ENCODE measurements at regions not wholly inside any gene's neighbourhood (a gene's known extent, or its start where the extent isn't known, plus 50 kb on each side); places are given as distances from the start of the nearest gene placed in this dataset.

- no peak overlapping the region for H3K27ac ChIP-seq
- TF ChIP-seq, protein P1, sequence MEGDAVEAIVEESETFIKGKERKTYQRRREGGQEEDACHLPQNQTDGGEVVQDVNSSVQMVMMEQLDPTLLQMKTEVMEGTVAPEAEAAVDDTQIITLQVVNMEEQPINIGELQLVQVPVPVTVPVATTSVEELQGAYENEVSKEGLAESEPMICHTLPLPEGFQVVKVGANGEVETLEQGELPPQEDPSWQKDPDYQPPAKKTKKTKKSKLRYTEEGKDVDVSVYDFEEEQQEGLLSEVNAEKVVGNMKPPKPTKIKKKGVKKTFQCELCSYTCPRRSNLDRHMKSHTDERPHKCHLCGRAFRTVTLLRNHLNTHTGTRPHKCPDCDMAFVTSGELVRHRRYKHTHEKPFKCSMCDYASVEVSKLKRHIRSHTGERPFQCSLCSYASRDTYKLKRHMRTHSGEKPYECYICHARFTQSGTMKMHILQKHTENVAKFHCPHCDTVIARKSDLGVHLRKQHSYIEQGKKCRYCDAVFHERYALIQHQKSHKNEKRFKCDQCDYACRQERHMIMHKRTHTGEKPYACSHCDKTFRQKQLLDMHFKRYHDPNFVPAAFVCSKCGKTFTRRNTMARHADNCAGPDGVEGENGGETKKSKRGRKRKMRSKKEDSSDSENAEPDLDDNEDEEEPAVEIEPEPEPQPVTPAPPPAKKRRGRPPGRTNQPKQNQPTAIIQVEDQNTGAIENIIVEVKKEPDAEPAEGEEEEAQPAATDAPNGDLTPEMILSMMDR (IDR thresholded peaks at IDR 0.05), result no peak
- no peak for TF ChIP-seq ZFX (IDR thresholded peaks at IDR 0.05; ENCODE audit: borderline replicate concordance)
Measured at GRCh38 chr6:144335311-144335861, 50.3 kb downstream of the UTRN start.

- H3K27ac ChIP-seq, result no peak overlapping the region
- TF ChIP-seq, protein P1 (IDR thresholded peaks at IDR 0.05), result no peak
- no peak for TF ChIP-seq ZFX (IDR thresholded peaks at IDR 0.05; ENCODE audit: borderline replicate concordance)
Measured at GRCh38 chr6:144335914-144336313, 50.8 kb downstream of the UTRN start.

- H3K27ac ChIP-seq, result no peak overlapping the region
- no peak for TF ChIP-seq ZFX (IDR thresholded peaks at IDR 0.05; ENCODE audit: borderline replicate concordance)
Measured at GRCh38 chr6:144336900-144337299, 51.8 kb downstream of the UTRN start.

- TF ChIP-seq, protein P1 (IDR thresholded peaks at IDR 0.05), result no peak
- TF ChIP-seq ZFX (IDR thresholded peaks at IDR 0.05; ENCODE audit: borderline replicate concordance), result no peak
- H3K27ac ChIP-seq, result no peak overlapping the region
Measured at GRCh38 chr6:144338474-144338873, 53.3 kb downstream of the UTRN start.

- TF ChIP-seq ZFX (IDR thresholded peaks at IDR 0.05; ENCODE audit: borderline replicate concordance), result no peak
- TF ChIP-seq, protein P1 (IDR thresholded peaks at IDR 0.05), result no peak
- H3K27ac ChIP-seq, result no peak overlapping the region
Measured at GRCh38 chr6:144338951-144339700, 54.0 kb downstream of the UTRN start.

DNA sequence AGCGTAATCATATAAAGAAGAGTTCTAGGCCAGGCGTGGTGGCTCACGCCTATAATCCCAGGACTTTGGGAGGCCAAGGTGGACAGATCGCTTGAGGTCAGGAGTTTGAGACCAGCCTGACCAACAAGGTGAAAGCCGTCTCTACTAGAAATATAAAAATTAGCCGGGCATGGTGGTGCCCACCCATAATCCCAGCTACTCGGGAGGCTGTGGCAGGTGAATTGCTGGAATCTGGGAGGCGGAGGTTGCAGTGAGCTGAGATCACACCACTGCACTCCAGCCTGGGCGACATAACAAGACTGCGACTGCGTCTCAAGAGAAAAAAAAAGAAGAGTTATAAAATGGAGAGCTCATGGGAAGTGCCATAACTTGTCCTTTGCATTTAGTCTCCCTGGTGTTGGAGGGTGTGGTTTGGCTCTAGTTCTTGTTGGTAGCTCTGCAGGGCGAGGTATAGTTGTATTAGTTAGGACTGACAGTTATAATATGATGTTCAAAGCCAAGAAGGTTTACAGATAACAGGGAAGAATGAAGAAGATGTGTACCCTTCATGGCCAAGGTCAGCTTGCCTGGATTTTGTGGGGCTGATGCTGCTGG lies 54.8 kb downstream of the UTRN start:
- no peak overlapping the region for H3K27ac ChIP-seq
- no peak for TF ChIP-seq ZFX (IDR thresholded peaks at IDR 0.05; ENCODE audit: borderline replicate concordance)
- TF ChIP-seq, protein P1 (IDR thresholded peaks at IDR 0.05), result no peak

DNA sequence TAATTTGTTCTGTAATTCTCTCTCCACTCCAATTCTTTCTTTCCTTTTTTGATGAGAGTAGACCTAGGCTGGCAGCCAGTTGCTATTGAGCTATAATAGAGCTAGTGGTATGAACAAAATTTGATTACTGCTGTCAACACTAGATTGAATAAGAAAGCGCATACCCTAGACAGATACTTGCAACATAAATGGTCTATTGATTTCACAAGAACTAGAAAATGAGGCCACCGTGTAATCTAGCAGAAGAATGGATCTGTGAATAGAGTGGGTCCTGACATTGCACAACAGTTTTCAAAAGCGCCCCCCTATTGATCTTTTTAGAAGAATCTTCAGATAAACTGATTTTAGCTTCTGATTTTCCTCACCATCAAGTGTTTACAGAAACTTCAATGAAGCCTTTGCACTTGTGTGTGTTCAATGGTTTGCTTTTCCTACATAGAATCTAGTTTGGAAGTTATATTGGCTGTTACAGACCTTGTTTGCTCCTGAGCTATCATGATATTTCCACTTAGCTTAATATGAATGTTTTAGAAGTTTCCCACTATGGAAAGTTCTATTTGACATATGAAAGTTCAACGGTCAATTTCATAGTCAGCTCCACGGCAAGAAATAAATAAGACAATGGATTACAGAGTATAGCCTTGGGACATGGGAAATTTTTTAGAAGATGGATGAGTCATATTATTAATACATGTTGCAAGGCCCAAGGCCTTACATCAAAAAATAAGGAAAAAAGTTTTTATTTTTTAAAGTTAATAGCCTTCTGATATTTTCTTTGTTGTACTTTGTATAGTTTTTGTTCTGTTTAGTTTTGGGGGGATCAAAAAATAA lies 55.6 kb downstream of the UTRN start:
- no peak overlapping the region for H3K27ac ChIP-seq
- TF ChIP-seq, protein P1 (IDR thresholded peaks at IDR 0.05), result no peak
- TF ChIP-seq ZFX (IDR thresholded peaks at IDR 0.05; ENCODE audit: borderline replicate concordance), result no peak

All from 22Rv1 (cell line).